ENCODE measurements at regions not wholly inside any gene's neighbourhood (a gene's known extent, or its start where the extent isn't known, plus 50 kb on each side); places are given as distances from the start of the nearest gene placed in this dataset.

- no TSS peak for BruUV-seq (replicated peaks)
- H3K4me1 ChIP-seq: peaks cover 4% of the 10 kb centered on the region; the same call in 1 of the 2 replicates
- no peaks in the 10 kb centered on the region for H3K27me3 ChIP-seq (replicated peaks; ENCODE audit: control insufficient read depth, insufficient read depth, low read length)
- intact Hi-C loops (cut with micrococcal nuclease; ENCODE audit: unreplicated experiment): no loop called here
- H3K27ac Mint-ChIP-seq (ENCODE audit: unreplicated experiment): no peak overlapping the region
- no peak for DNase-seq
- no peaks in the 10 kb centered on the region for H3K9me3 Mint-ChIP-seq (ENCODE audit: unreplicated experiment)
- no peak for TF ChIP-seq CTCF (IDR thresholded peaks at IDR 0.05; ENCODE audit: insufficient read depth in 1 of 2, low read depth in 1 of 2, low read length in 1 of 2, severe bottlenecking in 1 of 2, unreplicated experiment in 1 of 2)
- H3K36me3 ChIP-seq (ENCODE audit: control insufficient read depth, insufficient read depth, low read length): no peaks in the 10 kb centered on the region
- no peak overlapping the region for H3K4me3 ChIP-seq (ENCODE audit: low read depth, low read length)
- no peaks in the 10 kb centered on the region for H3K9me3 ChIP-seq
- no peaks in the 10 kb centered on the region for H3K4me1 Mint-ChIP-seq (ENCODE audit: low read depth, unreplicated experiment)
- H3K4me3 Mint-ChIP-seq (ENCODE audit: unreplicated experiment): no peak overlapping the region
- ChIA-PET POLR2A (no interaction called here), CTCF (no interaction called here)
- no peaks in the 10 kb centered on the region for H3K27me3 Mint-ChIP-seq (ENCODE audit: insufficient read depth, unreplicated experiment)
- H3K36me3 Mint-ChIP-seq (ENCODE audit: insufficient read depth, unreplicated experiment): no peaks in the 10 kb centered on the region
Observed at GRCh38 chr6:139687055-139687454, 312.6 kb upstream of the CITED2 start.

GRCh38 chr6:139686308-139686707 is 311.9 kb upstream of the CITED2 start:
- H3K27me3 ChIP-seq (replicated peaks; ENCODE audit: control insufficient read depth, insufficient read depth, low read length): no peaks in the 10 kb centered on the region
- Mint-ChIP-seq H3K27me3 (ENCODE audit: insufficient read depth, unreplicated experiment) (no peaks in the 10 kb centered on the region), H3K4me3 (ENCODE audit: unreplicated experiment) (no peak overlapping the region), H3K36me3 (ENCODE audit: insufficient read depth, unreplicated experiment) (no peaks in the 10 kb centered on the region), H3K9me3 (ENCODE audit: unreplicated experiment) (no peaks in the 10 kb centered on the region), H3K4me1 (ENCODE audit: low read depth, unreplicated experiment) (no peaks in the 10 kb centered on the region), H3K27ac (ENCODE audit: unreplicated experiment) (no peak overlapping the region)
- TF ChIP-seq CTCF (IDR thresholded peaks at IDR 0.05; ENCODE audit: insufficient read depth in 1 of 2, low read depth in 1 of 2, low read length in 1 of 2, severe bottlenecking in 1 of 2, unreplicated experiment in 1 of 2): no peak
- no TSS peak for BruUV-seq (replicated peaks)
- H3K36me3 ChIP-seq (ENCODE audit: control insufficient read depth, insufficient read depth, low read length): no peaks in the 10 kb centered on the region
- intact Hi-C loops (cut with micrococcal nuclease; ENCODE audit: unreplicated experiment): no loop called here
- H3K4me1 ChIP-seq: peaks cover 4% of the 10 kb centered on the region; the same call in 1 of the 2 replicates
- no peaks in the 10 kb centered on the region for H3K9me3 ChIP-seq
- ChIA-PET POLR2A (no interaction called here), CTCF (no interaction called here)
- no peak for DNase-seq
- H3K4me3 ChIP-seq (ENCODE audit: low read depth, low read length): no peak overlapping the region

GRCh38 chr6:139685009-139685408 is 310.6 kb upstream of the CITED2 start:
- DNase-seq: no peak
- no peaks in the 10 kb centered on the region for H3K36me3 ChIP-seq (ENCODE audit: control insufficient read depth, insufficient read depth, low read length)
- Mint-ChIP-seq H3K4me1 (ENCODE audit: low read depth, unreplicated experiment) (no peaks in the 10 kb centered on the region), H3K9me3 (ENCODE audit: unreplicated experiment) (no peaks in the 10 kb centered on the region), H3K4me3 (ENCODE audit: unreplicated experiment) (no peak overlapping the region), H3K27me3 (ENCODE audit: insufficient read depth, unreplicated experiment) (no peaks in the 10 kb centered on the region), H3K36me3 (ENCODE audit: insufficient read depth, unreplicated experiment) (no peaks in the 10 kb centered on the region), H3K27ac (ENCODE audit: unreplicated experiment) (no peak overlapping the region)
- peaks cover 7% of the 10 kb centered on the region for H3K4me1 ChIP-seq
- no peaks in the 10 kb centered on the region for H3K9me3 ChIP-seq
- CTCF ChIA-PET: no interaction called here
- POLR2A ChIA-PET: no interaction called here
- no TSS peak for BruUV-seq (replicated peaks)
- H3K27me3 ChIP-seq (replicated peaks; ENCODE audit: control insufficient read depth, insufficient read depth, low read length): no peaks in the 10 kb centered on the region
- TF ChIP-seq CTCF (IDR thresholded peaks at IDR 0.05; ENCODE audit: insufficient read depth in 1 of 2, low read depth in 1 of 2, low read length in 1 of 2, severe bottlenecking in 1 of 2, unreplicated experiment in 1 of 2): no peak
- H3K4me3 ChIP-seq (ENCODE audit: low read depth, low read length): no peak overlapping the region
- intact Hi-C loops (cut with micrococcal nuclease; ENCODE audit: unreplicated experiment): no loop called here
